ENCODE measurements at regions not wholly inside any gene's neighbourhood (a gene's known extent, or its start where the extent isn't known, plus 50 kb on each side); places are given as distances from the start of the nearest gene placed in this dataset.

- no peak for DNase-seq (ENCODE audit: low read depth in 2 of 2)
- no peak overlapping the region for H3K4me3 ChIP-seq (replicated peaks in 1 of 2; ENCODE audit: low read depth in 2 of 2, low read length in 2 of 2)
- TF ChIP-seq CTCF (IDR thresholded peaks at IDR 0.05; ENCODE audit: low read depth, low read length), result no peak
These were observed 69.7 kb upstream of the ARNT2 start for GRCh38 chr15:80334521-80334920.

GRCh38 chr15:80339601-80340000, 64.6 kb upstream of the ARNT2 start:
- no peak overlapping the region for H3K4me3 ChIP-seq (replicated peaks in 1 of 2; ENCODE audit: low read depth in 2 of 2, low read length in 2 of 2)
- TF ChIP-seq CTCF (IDR thresholded peaks at IDR 0.05; ENCODE audit: low read depth, low read length), result no peak
- no peak for DNase-seq (ENCODE audit: low read depth in 2 of 2)

GRCh38 chr15:80342148-80342547, 62.0 kb upstream of the ARNT2 start:
- no peak overlapping the region for H3K4me3 ChIP-seq (replicated peaks in 1 of 2; ENCODE audit: low read depth in 2 of 2, low read length in 2 of 2)
- no peak for DNase-seq (ENCODE audit: low read depth in 2 of 2)
- TF ChIP-seq CTCF (IDR thresholded peaks at IDR 0.05; ENCODE audit: low read depth, low read length), result no peak

GRCh38 chr15:80343554-80343992, 60.6 kb upstream of the ARNT2 start:
- TF ChIP-seq CTCF (IDR thresholded peaks at IDR 0.05; ENCODE audit: low read depth, low read length), result no peak
- DNase-seq (ENCODE audit: low read depth in 2 of 2), result peak; percentile 3 to 95
- no peak overlapping the region for H3K4me3 ChIP-seq (replicated peaks in 1 of 2; ENCODE audit: low read depth in 2 of 2, low read length in 2 of 2)

- no peak for TF ChIP-seq CTCF (IDR thresholded peaks at IDR 0.05; ENCODE audit: low read depth, low read length)
- no peak overlapping the region for H3K4me3 ChIP-seq (replicated peaks in 1 of 2; ENCODE audit: low read depth in 2 of 2, low read length in 2 of 2)
- no peak for DNase-seq (ENCODE audit: low read depth in 2 of 2)
These were observed 53.1 kb upstream of the ARNT2 start for GRCh38 chr15:80350941-80351610.

All from cardiac fibroblast (primary cell).